Neuronal stem cell (in vitro differentiated cells): ENCODE measurements at regions not wholly inside any gene's neighbourhood (a gene's known extent, or its start where the extent isn't known, plus 50 kb on each side); places are given as distances from the start of the nearest gene placed in this dataset.

ENCODE experiments used
- DNase-seq: peaks from one replicate; pipeline ENCODE4 v3.0.0-alpha.2; 2013; ENCODE audit warnings: low spot score
- H2AFZ ChIP-seq: one replicate; pipeline ENCODE4 v1.6.1; 2013; ENCODE audit warnings: mild to moderate bottlenecking, low read length, inconsistent platforms
- H2AK5ac ChIP-seq: 2 replicates; pipeline ENCODE4 v1.6.1; 2013; ENCODE audit warnings: low read depth, mild to moderate bottlenecking, inconsistent platforms, low read length, moderate library complexity, mixed read lengths
- H2BK120ac ChIP-seq: 2 replicates; pipeline ENCODE4 v1.6.1; 2013; ENCODE audit warnings: low read depth, mild to moderate bottlenecking, inconsistent platforms, low read length, moderate library complexity, mixed read lengths
- H2BK12ac ChIP-seq: one replicate; pipeline ENCODE4 v1.6.1; 2013; ENCODE audit warnings: low read length, inconsistent platforms
- H2BK15ac ChIP-seq: 2 replicates; pipeline ENCODE4 v1.6.1; 2013; ENCODE audit warnings: mild to moderate bottlenecking, low read length, inconsistent platforms, mixed read lengths
- H2BK5ac ChIP-seq: one replicate; pipeline ENCODE4 v1.6.1; 2013; ENCODE audit warnings: inconsistent platforms, mild to moderate bottlenecking, low read length, moderate library complexity
- H3K14ac ChIP-seq: one replicate; pipeline ENCODE4 v1.6.1; 2013; ENCODE audit warnings: low read length, inconsistent platforms
- H3K18ac ChIP-seq: 2 replicates; pipeline ENCODE4 v1.6.1; 2013; ENCODE audit warnings: low read length, inconsistent platforms
- H3K23ac ChIP-seq: 2 replicates; pipeline ENCODE4 v1.6.1; 2013; ENCODE audit warnings: low read depth, mild to moderate bottlenecking, mixed read lengths, low read length, inconsistent platforms; ENCODE audit not compliant: poor library complexity
- H3K27ac ChIP-seq: replicated peaks from 3 replicates; pipeline ENCODE4 v1.5.1; 2013; ENCODE audit warnings: low read length, inconsistent platforms
- H3K27me3 ChIP-seq, 3 experiments: 2 replicates each; pipeline ENCODE4 v1.6.1; 2013; ENCODE audit warnings: low read length in 3 of 3, mild to moderate bottlenecking in 2 of 3, inconsistent platforms in 1 of 3, low read depth in 1 of 3, mixed read lengths in 1 of 3, moderate library complexity in 1 of 3; ENCODE audit not compliant: control insufficient read depth in 3 of 3, insufficient read depth in 3 of 3
- H3K36me3 ChIP-seq, 2 donors: replicated peaks in 1 of 2; 2 replicates each; pipeline ENCODE4 v1.6.1; 2013; ENCODE audit warnings: low read length in 2 of 2; ENCODE audit not compliant: control insufficient read depth in 2 of 2, insufficient read depth in 2 of 2
- H3K4ac ChIP-seq: 2 replicates; pipeline ENCODE4 v1.6.1; 2013; ENCODE audit warnings: inconsistent platforms, mild to moderate bottlenecking, low read length, moderate library complexity
- H3K4me1 ChIP-seq, 2 donors: 1 replicate in 1 of 2; 2 replicates in 1 of 2; pipeline ENCODE4 v1.6.1; 2013; ENCODE audit warnings: low read length in 2 of 2, low read depth in 1 of 2; ENCODE audit not compliant: control insufficient read depth in 2 of 2, insufficient read depth in 1 of 2
- H3K4me2 ChIP-seq: one replicate; pipeline ENCODE4 v1.6.1; 2013; ENCODE audit warnings: mild to moderate bottlenecking, low read length, inconsistent platforms; ENCODE audit not compliant: insufficient read depth, poor library complexity, severe bottlenecking
- H3K4me3 ChIP-seq, 2 donors: 2 replicates each; pipeline ENCODE4 v1.5.1; 2013; ENCODE audit warnings: low read length in 2 of 2, mild to moderate bottlenecking in 2 of 2, inconsistent platforms in 1 of 2, moderate library complexity in 1 of 2
- H3K79me1 ChIP-seq: one replicate; pipeline ENCODE4 v1.6.1; 2013; ENCODE audit warnings: low read depth, mild to moderate bottlenecking, inconsistent platforms, low read length, moderate library complexity
- H3K9ac ChIP-seq: one replicate; pipeline ENCODE4 v1.6.1; 2013; ENCODE audit warnings: mild to moderate bottlenecking, low read depth, low read length, inconsistent platforms; ENCODE audit not compliant: poor library complexity
- H3K9me3 ChIP-seq, 2 donors: replicated peaks in 1 of 2; 2 replicates each; pipeline versions ENCODE3 to v1.6.1; 2013; ENCODE audit warnings: low read length in 2 of 2, mild to moderate bottlenecking in 2 of 2, inconsistent platforms in 1 of 2, low read depth in 1 of 2, mixed read lengths in 1 of 2, moderate library complexity in 1 of 2; ENCODE audit not compliant: control insufficient read depth in 2 of 2, insufficient read depth in 1 of 2
- H4K8ac ChIP-seq: one replicate; pipeline ENCODE4 v1.6.1; 2013; ENCODE audit warnings: low read depth, mild to moderate bottlenecking, inconsistent platforms, low read length, moderate library complexity
- H4K91ac ChIP-seq: one replicate; pipeline ENCODE4 v1.6.1; 2013; ENCODE audit warnings: low read length, low read depth, mild to moderate bottlenecking, inconsistent platforms; ENCODE audit not compliant: poor library complexity
- WGBS, 2 donors: extraction: QIAGEN DNeasy Blood & Tissue Kit; methylation state at CpG; one replicate each; pipeline ENCODE4 v1.1.7; 2013; ENCODE audit warnings: missing lambda C conversion rate in 2 of 2, mixed read lengths in 1 of 2; ENCODE audit not compliant: insufficient read length in 2 of 2, insufficient replicate concordance in 1 of 2; ENCODE audit errors: extremely low coverage in 2 of 2; 5-methylcytosine and 5-hydroxymethylcytosine counted together

GRCh38 chr9:22278426-22278825 is 168.2 kb upstream of the DMRTA1 start:
- Histone ChIP-seq H3K4me1 (no peaks in the 10 kb centered on the region), H2BK15ac (no peak overlapping the region), H2BK12ac (no peak overlapping the region), H3K36me3 (no peaks in the 10 kb centered on the region), H3K4ac (no peak overlapping the region), H3K18ac (no peak overlapping the region), H3K27me3 (no peaks in the 10 kb centered on the region), H3K27ac (no peak overlapping the region), H4K8ac (no peak overlapping the region), H3K4me3 (no peak overlapping the region), H3K23ac (no peak overlapping the region), H3K4me2 (no peak overlapping the region), H3K9me3 (peaks cover 0 to 2% of the 10 kb centered on the region in 2 donors), H2AFZ (no peak overlapping the region), H2BK120ac (no peak overlapping the region), H3K14ac (no peak overlapping the region), H3K79me1 (no peaks in the 10 kb centered on the region), H2BK5ac (no peak overlapping the region), H4K91ac (no peak overlapping the region), H3K9ac (no peak overlapping the region), H2AK5ac (no peak overlapping the region)
- DNase-seq, result no peak

- no peaks in the 10 kb centered on the region for H3K9me3 ChIP-seq
- no peak overlapping the region for H3K14ac ChIP-seq
- H3K4me2 ChIP-seq, result no peak overlapping the region
- H4K8ac ChIP-seq, result no peak overlapping the region
- H2AK5ac ChIP-seq, result no peak overlapping the region
- no peak overlapping the region for H3K9ac ChIP-seq
- no peaks in the 10 kb centered on the region for H3K79me1 ChIP-seq
- no peak overlapping the region for H2BK12ac ChIP-seq
- H4K91ac ChIP-seq, result no peak overlapping the region
- H3K4me1 ChIP-seq, result no peaks in the 10 kb centered on the region
- no peak overlapping the region for H3K27ac ChIP-seq
- H3K4me3 ChIP-seq, result no peak overlapping the region
- H2BK15ac ChIP-seq, result no peak overlapping the region
- no peak overlapping the region for H3K18ac ChIP-seq
- H3K23ac ChIP-seq, result no peak overlapping the region
- no peak overlapping the region for H2BK5ac ChIP-seq
- no peak overlapping the region for H2AFZ ChIP-seq
- no peak overlapping the region for H3K4ac ChIP-seq
- H2BK120ac ChIP-seq, result no peak overlapping the region
- no CpG with 5 or more reads among the region's 1 CpG for WGBS, 2 donors
- no peaks in the 10 kb centered on the region for H3K36me3 ChIP-seq
- no peaks in the 10 kb centered on the region for H3K27me3 ChIP-seq
- DNase-seq, result no peak
These were observed 167.0 kb upstream of the DMRTA1 start for GRCh38 chr9:22279636-22280035.

- no peak overlapping the region for H3K23ac ChIP-seq
- no peaks in the 10 kb centered on the region for H3K79me1 ChIP-seq
- no CpG with 5 or more reads among the region's 1 CpG for WGBS, 2 donors
- no peak overlapping the region for H3K27ac ChIP-seq
- H3K36me3 ChIP-seq, result no peaks in the 10 kb centered on the region
- H2BK5ac ChIP-seq, result no peak overlapping the region
- no peak overlapping the region for H3K4me2 ChIP-seq
- no peak overlapping the region for H3K9ac ChIP-seq
- no peak overlapping the region for H2BK15ac ChIP-seq
- no peak for DNase-seq
- H3K27me3 ChIP-seq, result no peaks in the 10 kb centered on the region
- no peaks in the 10 kb centered on the region for H3K9me3 ChIP-seq
- H3K14ac ChIP-seq, result no peak overlapping the region
- no peak overlapping the region for H2BK12ac ChIP-seq
- no peak overlapping the region for H3K4me3 ChIP-seq
- H4K8ac ChIP-seq, result no peak overlapping the region
- H2BK120ac ChIP-seq, result no peak overlapping the region
- no peak overlapping the region for H3K4ac ChIP-seq
- no peaks in the 10 kb centered on the region for H3K4me1 ChIP-seq
- no peak overlapping the region for H2AFZ ChIP-seq
- no peak overlapping the region for H4K91ac ChIP-seq
- no peak overlapping the region for H2AK5ac ChIP-seq
- H3K18ac ChIP-seq, result no peak overlapping the region
These were observed 161.6 kb upstream of the DMRTA1 start for GRCh38 chr9:22285066-22285465.

GRCh38 chr9:22286661-22287060 is 160.0 kb upstream of the DMRTA1 start:
- H2BK5ac ChIP-seq, result no peak overlapping the region
- no peak overlapping the region for H2BK12ac ChIP-seq
- H3K36me3 ChIP-seq, result no peaks in the 10 kb centered on the region
- no peak overlapping the region for H3K9ac ChIP-seq
- H4K8ac ChIP-seq, result no peak overlapping the region
- H3K14ac ChIP-seq, result no peak overlapping the region
- no peaks in the 10 kb centered on the region for H3K4me1 ChIP-seq
- no CpG with 5 or more reads among the region's 1 CpG for WGBS, 2 donors
- no peak overlapping the region for H3K4ac ChIP-seq
- no peak overlapping the region for H2AFZ ChIP-seq
- no peak for DNase-seq
- no peak overlapping the region for H3K4me2 ChIP-seq
- H4K91ac ChIP-seq, result no peak overlapping the region
- no peak overlapping the region for H2AK5ac ChIP-seq
- H3K23ac ChIP-seq, result no peak overlapping the region
- no peaks in the 10 kb centered on the region for H3K27me3 ChIP-seq
- no peak overlapping the region for H3K27ac ChIP-seq
- no peaks in the 10 kb centered on the region for H3K9me3 ChIP-seq
- H3K18ac ChIP-seq, result no peak overlapping the region
- H3K4me3 ChIP-seq, result no peak overlapping the region
- H2BK120ac ChIP-seq, result no peak overlapping the region
- H3K79me1 ChIP-seq, result no peaks in the 10 kb centered on the region
- H2BK15ac ChIP-seq, result no peak overlapping the region
